ENCODE measurements at regions not wholly inside any gene's neighbourhood (a gene's known extent, or its start where the extent isn't known, plus 50 kb on each side); places are given as distances from the start of the nearest gene placed in this dataset.

DNA sequence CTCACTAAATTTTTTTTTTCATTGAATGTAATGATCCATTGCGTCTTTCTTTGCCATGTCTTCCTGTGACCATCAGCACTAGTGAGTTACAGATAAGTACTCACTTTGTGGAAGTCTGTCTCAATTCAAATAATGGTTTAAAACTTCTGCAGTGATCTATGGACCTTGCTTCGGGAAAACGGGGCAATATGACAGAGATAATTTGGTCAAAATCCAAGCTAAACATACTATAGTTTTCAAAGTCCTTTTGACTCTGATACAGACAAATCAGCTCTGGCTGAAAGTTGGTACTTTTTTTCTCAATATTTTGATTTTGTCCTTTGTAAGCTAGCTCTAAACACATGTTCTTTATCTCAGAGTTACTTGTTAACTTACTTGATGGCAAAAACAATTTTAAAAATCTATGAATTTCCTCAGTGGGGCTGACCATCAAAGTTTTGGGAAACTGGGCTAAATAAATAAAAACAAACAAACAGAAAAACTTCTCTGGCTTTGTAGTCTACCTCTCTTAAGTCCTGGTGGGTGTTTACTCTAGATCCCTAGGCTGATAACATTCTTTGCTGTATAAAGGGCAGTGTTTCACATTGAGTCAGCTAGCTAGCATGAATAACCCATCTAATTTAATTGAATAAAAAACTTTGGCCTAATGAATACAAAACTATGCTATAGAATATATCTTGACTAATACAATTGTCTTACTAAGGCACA lies 327.6 kb downstream of the RDH14 start:
- H3K4me3 ChIP-seq (ENCODE audit: low read depth, low read length), result no peak overlapping the region
- TF ChIP-seq, protein P1, sequence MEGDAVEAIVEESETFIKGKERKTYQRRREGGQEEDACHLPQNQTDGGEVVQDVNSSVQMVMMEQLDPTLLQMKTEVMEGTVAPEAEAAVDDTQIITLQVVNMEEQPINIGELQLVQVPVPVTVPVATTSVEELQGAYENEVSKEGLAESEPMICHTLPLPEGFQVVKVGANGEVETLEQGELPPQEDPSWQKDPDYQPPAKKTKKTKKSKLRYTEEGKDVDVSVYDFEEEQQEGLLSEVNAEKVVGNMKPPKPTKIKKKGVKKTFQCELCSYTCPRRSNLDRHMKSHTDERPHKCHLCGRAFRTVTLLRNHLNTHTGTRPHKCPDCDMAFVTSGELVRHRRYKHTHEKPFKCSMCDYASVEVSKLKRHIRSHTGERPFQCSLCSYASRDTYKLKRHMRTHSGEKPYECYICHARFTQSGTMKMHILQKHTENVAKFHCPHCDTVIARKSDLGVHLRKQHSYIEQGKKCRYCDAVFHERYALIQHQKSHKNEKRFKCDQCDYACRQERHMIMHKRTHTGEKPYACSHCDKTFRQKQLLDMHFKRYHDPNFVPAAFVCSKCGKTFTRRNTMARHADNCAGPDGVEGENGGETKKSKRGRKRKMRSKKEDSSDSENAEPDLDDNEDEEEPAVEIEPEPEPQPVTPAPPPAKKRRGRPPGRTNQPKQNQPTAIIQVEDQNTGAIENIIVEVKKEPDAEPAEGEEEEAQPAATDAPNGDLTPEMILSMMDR (IDR thresholded peaks at IDR 0.05; ENCODE audit: low read depth, low read length), result no peak

DNA sequence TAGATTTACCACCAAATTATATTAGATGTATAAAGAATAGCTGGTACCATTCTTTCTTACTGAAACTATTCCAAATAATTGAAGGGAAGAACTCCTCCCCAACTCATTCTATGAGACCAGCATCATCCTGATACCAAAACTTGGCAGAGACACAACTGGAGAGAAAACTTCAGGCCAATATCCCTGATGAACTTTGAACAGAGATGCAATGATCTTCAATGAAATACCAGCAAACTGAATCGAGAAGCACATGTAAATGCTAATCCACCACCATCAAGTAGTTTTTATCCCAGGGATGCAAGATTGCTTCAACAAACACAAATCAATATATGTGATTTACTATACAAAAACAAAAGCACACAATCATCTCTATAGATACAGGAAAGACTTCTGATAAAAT lies 329.8 kb downstream of the RDH14 start:
- no peak overlapping the region for H3K4me3 ChIP-seq (ENCODE audit: low read depth, low read length)
- TF ChIP-seq, protein P1 (IDR thresholded peaks at IDR 0.05; ENCODE audit: low read depth, low read length), result no peak

DNA sequence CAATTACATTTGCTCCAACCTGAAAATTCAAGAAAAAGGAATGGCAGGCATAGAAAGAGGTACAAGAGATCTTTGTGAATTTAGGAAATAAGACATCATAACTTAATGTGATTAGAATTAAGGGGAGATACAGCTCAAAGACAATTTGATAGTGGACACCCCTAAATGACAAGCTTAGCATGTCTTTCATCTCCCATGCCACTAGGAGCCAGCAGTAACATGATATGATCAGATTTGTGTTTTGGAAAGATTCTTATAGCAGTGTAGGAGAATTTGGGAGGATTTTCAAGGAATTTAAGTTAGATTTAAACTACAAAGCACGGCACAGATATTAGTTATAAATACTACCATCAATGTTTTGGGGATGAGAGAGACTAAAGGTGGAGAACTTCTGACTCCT lies 340.8 kb downstream of the RDH14 start:
- TF ChIP-seq, protein P1 (IDR thresholded peaks at IDR 0.05; ENCODE audit: low read depth, low read length), result peak; percentile 19; the same call in 1 of the 2 replicates
- H3K4me3 ChIP-seq (ENCODE audit: low read depth, low read length), result no peak overlapping the region

DNA sequence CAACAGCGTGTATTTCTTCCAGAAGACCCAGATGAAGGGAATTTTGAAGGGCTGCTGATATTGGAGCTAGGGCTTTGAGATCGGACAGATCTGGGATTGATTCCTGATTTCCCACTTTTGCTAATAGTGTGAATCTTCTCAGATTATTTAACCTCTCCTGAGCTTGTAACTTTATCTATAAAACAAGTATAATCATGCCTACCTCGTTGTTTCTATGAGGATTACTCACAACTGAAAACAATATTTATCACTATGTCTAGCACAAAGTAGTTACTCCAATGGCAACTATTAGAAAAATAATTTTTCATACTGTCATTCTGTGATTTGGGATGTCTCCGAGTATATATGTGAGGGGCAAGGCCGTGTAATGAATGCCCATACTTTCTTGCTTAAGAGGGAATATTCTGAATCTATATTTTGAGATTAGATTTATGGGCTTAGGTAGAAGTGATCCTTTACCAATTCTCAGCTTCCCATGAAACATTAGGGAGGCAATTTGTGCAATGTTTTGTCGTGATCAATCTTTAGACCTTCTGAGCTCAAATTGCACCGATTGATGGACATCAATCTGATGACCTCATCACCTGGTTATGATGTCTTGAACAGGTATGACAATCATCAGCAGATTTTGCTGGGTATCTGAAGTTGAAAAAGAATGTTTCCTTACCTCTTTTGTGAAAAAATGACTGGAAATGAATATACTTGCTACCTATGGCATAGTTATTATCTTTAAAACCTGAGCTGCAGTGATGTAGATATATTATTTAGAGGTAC lies 339.9 kb downstream of the KCNS3 start:
- TF ChIP-seq, protein P1 (IDR thresholded peaks at IDR 0.05; ENCODE audit: low read depth, low read length), result no peak
- no peak overlapping the region for H3K4me3 ChIP-seq (ENCODE audit: low read depth, low read length)

DNA sequence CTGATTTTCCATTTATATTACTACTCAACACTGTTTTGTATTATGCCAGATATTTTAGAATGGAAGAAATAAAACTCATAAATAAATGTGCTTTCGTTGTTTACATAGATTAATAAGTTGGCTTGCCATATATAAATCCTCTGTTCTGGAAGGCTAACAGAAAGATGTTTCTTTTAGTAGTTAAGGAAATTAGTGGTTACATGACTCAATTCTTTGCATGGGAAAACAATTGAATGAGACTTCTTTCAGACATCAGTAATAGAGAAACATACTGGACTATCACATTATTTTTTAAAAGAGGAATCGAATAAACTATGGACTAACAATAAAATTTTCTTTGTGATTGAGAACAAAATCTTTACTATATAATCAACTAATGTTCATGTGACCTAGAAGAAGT lies 336.5 kb downstream of the KCNS3 start:
- no peak overlapping the region for H3K4me3 ChIP-seq (ENCODE audit: low read depth, low read length)
- TF ChIP-seq, protein P1 (IDR thresholded peaks at IDR 0.05; ENCODE audit: low read depth, low read length), result no peak

DNA sequence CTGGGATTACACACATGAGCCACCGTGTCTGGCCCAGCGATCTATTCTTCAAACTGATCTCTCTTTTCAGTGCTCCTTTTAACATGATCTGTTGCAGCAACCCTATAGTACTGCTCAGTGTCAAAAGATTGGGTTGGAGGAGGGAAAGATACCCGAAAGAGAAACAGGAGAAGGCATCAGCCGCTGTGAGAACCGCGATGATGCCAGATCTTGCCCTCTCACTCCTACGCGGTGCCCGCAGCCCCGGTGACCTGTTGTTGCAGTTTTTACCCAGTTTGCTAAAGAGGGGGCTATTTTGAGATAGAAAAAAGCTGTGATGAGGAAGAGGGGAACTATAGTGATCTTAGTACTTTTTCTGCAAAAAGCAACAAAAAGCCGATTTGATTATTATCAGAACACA lies 335.5 kb downstream of the KCNS3 start:
- TF ChIP-seq, protein P1 (IDR thresholded peaks at IDR 0.05; ENCODE audit: low read depth, low read length), result no peak

More for the DNA sequence above, 335.5 kb downstream of the KCNS3 start:
- no peak overlapping the region for H3K4me3 ChIP-seq (ENCODE audit: low read depth, low read length)
